GM10266 (cell line): ENCODE measurements at regions not wholly inside any gene's neighbourhood (a gene's known extent, or its start where the extent isn't known, plus 50 kb on each side); places are given as distances from the start of the nearest gene placed in this dataset.

Experiments
- DNase-seq: peaks from one replicate; pipeline ENCODE4 v3.0.0; 2012; ENCODE audit errors: extremely low spot score
- TF ChIP-seq, protein P1 (sequence below): IDR thresholded peaks from 2 replicates; pipeline ENCODE4 v1.5.1; 2012; ENCODE audit warnings: mild to moderate bottlenecking, low read depth; ENCODE audit not compliant: control insufficient read depth, insufficient read depth; ENCODE audit errors: missing control alignments

DNA sequence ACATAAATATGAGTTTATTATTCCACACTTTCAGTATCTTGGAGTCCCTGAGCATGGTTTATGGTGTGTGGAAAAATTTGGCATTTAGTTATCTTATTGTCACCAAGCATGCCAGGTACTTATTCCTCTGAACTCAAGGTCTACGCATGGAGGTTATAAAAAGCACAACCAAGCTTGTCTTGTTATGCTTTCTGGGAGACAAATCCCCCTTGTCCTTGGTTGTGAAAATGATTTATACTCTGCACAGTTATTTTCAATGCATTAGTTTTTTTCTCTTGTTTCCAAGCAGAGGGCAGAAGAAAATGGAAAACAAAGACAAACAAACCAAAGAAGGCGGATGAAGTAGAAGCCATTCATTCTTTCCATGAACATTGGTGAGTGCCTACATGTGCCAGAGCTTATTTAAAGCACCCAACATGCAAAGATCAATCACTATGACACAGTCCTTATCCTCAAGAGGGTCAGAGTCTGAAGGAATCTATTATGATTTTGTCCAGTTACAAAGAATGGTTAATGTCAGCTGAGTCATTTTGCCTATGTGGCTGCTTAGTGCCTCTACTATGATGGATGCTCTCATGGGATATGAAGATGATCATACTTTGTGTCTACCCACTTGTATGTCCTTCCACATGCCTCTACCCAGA is 323.1 kb downstream of the TENT4A start:
- TF ChIP-seq, protein P1, sequence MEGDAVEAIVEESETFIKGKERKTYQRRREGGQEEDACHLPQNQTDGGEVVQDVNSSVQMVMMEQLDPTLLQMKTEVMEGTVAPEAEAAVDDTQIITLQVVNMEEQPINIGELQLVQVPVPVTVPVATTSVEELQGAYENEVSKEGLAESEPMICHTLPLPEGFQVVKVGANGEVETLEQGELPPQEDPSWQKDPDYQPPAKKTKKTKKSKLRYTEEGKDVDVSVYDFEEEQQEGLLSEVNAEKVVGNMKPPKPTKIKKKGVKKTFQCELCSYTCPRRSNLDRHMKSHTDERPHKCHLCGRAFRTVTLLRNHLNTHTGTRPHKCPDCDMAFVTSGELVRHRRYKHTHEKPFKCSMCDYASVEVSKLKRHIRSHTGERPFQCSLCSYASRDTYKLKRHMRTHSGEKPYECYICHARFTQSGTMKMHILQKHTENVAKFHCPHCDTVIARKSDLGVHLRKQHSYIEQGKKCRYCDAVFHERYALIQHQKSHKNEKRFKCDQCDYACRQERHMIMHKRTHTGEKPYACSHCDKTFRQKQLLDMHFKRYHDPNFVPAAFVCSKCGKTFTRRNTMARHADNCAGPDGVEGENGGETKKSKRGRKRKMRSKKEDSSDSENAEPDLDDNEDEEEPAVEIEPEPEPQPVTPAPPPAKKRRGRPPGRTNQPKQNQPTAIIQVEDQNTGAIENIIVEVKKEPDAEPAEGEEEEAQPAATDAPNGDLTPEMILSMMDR = no peak
- DNase-seq = no peak

DNA sequence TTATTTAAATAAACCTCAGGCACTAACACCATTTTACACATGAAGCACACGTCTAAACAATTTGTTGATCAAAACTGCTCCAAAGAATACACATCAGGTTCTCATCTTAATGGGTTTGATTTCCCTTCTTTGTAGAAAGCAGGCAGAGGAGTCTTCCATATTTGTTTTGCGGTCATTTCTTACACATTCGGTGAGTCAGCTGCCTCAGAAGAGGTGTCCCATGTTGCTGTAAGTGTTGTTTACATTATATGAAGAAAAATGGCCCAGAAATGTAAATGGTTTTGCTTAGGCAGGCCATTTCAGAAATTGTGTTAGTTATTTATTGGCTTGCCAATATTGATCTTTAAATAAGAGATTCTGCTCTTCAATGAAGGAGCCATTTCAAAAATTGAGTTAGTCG is 325.8 kb downstream of the TENT4A start:
- no peak for DNase-seq
- TF ChIP-seq, protein P1 = no peak

DNA sequence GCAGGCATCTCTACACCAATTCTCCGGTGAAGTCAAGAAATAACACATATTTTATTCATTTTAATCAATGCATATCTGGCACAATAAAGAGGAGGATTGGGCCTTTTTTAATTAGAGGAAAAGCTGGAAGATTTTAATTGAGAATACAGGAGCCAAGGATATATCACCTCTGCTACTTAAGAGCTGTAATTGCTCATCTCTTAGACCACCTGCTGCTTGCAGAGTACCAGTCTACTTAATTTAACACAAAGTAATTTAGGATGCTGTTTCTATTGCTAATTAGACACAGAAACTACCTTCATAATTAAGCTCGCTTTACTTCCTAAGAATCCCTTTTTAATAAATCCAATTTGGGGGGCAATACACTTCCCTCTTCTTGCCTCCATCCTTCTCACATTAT is 326.9 kb downstream of the TENT4A start:
- DNase-seq = no peak
- TF ChIP-seq, protein P1 = no peak

DNA sequence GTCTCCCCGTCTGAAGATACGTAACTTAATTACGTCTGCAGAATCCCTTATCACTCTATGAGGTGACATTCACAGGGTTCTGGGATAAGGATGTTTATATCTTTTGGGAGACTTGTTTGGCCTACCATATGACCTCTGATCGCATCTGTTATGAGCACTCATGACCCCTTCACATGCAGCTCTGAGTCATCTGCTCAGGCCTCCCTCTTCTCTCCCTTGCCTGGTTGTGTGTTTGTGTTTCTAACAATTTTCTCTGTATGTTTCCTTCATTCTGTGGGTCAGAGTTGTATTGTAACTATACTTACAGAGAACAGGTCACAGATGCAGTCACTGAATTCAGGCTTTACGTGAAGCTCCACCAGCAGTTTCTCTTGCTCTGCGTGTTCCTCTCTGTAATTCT is 330.6 kb downstream of the TENT4A start:
- TF ChIP-seq, protein P1 = no peak
- no peak for DNase-seq

DNA sequence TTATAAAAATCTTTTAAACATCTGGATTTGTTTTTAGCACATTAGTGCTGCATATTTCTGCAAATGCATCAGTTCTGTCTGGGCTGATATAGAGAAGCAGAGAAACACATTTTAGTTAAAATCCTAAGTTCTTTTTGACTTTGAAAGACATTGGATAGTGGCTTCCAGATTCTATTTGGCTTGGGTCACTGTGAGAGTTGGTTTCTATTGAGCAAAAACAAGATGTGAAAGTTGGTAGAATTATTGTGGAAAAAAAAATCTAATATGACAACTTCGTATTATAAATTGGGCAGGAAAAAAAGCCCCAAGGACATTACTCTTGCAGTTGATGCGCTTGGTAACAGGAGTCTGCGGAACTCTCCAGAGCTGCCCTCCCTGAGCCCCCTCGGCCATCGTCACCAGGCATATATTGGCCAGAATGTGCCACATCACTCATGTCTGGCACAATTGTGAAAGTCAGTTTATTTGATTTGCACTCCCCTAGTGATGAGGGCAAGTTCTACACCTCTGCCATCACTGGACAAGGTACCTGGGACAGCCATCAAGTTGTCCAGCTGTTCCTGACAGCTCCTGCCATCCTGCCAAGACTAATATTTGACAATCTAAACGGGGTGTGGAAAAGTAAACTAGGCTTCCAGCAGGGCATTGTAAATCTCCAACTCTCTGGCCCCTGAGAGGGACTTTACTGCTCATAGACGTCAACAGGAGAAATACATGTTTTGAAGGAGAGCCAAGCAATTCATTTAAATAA is 334.5 kb downstream of the TENT4A start:
- no peak for DNase-seq
- TF ChIP-seq, protein P1 = no peak

DNA sequence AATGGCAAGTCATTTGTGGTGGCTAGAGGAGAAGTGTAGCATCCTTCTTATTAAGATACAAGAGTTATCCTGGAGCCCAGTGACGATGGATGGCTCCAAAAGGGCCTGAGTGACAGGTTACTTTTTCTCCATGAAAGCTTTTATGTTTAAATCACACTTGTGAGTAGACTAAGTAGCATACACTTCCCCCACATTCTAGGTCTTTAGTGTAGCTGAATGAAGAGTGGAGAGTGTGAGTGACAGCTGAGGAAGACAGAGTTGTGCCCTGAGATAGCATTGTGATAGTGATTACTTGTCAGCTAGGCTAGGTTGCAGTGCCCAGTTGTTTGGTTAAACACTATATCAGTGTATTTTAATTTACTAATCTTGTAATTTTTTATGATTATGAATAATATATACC is 337.8 kb downstream of the TENT4A start:
- DNase-seq = no peak
- TF ChIP-seq, protein P1 = no peak

DNA sequence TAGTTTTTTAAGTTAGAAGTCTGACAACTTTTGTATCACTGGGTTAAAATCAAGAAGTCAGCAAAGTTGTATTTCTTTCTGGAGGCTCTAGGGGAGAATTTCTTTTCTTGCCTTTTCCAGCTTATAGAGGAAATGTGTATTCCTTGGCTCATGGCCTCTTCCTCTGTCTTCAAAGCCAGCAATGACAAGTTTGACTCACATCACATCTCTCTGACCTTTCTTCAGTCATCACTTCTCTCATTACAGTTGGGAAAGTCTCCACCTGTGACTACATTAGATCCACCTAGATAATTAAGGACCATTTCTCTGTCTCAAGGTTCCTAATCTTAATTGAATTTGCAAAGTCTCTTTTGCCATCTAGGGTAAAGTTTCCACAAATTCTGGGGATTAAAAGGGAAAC is 339.9 kb downstream of the TENT4A start:
- TF ChIP-seq, protein P1 = no peak
- DNase-seq = no peak
